CD4-positive, alpha-beta T cell treated with Interleukin-2 at 100 ng/mL for 4 hours (primary cell): ENCODE measurements at regions not wholly inside any gene's neighbourhood (a gene's known extent, or its start where the extent isn't known, plus 50 kb on each side); places are given as distances from the start of the nearest gene placed in this dataset.
"Not testable (repeated sequence)": the region's sequence is repeated elsewhere in the genome, so short reads cannot be mapped to it uniquely, and the experiment has no call there.

Source experiments
- DNase-seq: peaks from one replicate; pipeline ENCODE4 v3.0.0-alpha.2; 2020; ENCODE audit warnings: low spot score

DNA sequence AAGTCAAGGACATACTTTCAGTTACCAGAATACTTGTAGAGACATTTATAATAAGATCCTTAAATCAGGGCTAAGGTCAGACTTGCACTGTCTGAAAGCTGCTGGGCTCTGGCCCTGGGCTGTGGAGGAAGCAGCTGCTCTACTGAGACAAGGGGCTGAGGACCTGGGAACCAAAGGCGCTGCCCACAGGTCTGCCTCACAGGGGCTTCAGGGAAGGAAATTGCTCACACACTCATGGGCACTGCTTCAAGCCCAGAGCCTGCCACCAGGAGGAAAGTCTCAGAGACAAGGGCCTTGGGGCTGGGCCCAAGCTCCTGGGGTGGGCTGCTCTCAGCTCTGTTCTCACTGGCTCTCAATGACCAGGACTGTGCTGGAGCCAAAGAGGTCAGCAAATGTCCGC lies 614.1 kb downstream of the RPIA start:
- DNase-seq: not testable (repeated sequence)

DNA sequence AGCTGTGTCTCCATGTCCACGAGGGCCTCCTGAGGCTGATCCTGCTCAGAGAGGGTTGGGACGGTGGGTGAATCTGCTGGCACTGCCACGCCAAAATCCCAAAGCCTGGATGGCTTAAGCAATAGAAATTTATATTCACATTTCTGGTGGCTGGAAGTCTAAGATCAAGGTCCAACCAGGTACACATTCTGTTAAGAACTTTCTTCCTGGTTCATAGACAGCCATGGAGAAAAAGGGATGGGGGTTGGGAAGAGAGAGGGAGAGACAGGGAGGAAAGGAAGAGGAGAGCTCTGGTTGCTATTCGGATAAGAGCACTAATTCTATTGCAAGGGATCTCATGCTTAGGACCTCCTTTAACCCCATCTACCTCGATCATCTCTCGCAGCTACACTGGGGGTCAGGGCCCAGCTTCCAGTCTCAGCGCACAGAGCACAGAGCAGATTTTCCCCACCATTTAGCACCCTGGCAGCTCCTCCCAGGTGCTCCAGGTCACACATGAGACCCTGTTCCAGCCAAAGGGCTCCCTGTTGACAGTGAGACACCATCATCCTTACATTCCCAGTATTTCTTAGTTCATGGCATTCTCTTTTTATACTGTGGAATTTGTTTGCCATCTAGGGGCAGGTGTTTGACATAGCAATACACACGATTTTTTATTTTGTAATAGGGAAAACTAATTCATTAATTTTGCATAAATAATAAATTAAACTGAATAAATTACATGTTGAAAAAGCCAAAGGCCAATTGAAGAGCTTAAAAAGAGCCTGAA lies 615.6 kb downstream of the RPIA start:
- not testable (repeated sequence) for DNase-seq

DNA sequence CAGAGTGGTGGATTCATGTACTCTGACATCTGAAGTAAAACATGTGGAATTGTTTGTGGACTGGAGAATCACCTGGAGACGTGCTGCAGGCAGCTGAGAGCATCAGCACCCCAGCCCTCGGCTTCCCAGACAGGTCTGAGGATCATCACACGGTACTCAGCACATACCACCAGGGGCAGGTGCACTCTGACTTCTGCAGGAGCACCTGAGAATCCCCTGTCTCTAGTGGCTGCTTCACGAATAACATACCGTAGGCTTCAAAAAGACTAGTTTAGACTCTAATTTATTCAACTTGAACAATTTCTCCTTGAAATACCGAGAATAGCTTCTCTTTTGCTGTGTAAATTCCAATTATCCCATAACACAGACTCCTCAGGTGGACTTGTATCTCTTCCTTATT lies 627.5 kb downstream of the RPIA start:
- DNase-seq: not testable (repeated sequence)

DNA sequence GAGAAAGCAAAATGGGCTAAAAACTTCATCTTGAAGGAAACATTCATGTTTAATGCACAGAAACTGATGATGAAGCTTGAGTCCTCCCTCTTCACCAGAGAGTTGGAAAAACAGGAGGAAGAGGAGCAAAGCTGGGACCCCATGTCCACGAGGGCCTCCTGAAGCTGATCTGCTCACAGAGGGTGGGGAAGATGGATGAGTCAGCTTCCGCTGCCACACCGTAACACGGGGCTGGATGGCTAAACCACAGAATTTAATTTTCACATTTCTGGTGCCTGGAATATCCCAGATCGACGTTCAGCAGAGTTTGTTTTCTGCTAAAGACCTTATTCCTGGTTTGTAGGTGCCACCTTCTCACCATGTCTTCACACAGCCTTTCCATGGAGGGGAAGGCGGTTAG lies 634.4 kb downstream of the RPIA start:
- not testable (repeated sequence) for DNase-seq

DNA sequence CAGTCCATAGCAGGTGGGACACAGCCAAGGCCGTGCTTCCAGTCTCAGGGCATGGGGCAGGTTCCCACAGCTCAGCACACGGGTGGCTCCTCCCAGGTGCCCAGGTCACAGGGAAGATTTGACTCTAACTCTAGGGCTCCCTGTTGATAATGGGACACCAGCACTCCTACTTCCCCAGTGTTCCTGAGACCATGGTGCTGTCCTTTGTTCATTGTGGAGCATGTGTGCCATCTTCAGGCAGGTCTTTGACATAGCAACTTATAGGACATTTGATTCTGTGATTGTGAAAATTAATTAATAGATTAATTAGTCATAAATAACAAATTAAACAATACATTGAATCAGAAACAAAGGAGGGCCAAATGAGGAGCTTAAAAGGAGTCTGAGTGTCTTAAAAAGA lies 635.0 kb downstream of the RPIA start:
- not testable (repeated sequence) for DNase-seq

DNA sequence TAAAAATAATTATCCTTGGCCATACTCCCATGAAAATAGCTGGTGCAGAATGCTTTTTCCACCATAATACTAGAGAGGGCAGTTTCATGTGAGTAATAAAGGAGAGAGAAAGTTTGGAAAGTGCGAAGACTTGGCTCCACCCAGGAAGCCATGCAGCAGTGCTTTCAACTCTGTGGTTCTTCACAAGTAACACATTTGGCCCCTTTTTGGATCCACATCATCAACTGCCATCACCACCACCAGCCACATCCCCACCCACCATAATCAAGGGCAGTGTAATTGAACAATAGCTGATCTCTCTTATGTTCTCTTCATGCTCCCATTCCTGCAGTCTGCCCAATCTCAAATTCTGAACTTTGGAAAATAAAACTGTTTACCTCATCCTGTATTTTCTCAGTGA lies 637.3 kb downstream of the RPIA start:
- not testable (repeated sequence) for DNase-seq
